Fibroblast of the aortic adventitia (primary cell): ENCODE measurements at regions not wholly inside any gene's neighbourhood (a gene's known extent, or its start where the extent isn't known, plus 50 kb on each side); places are given as distances from the start of the nearest gene placed in this dataset.

Experiments used
- DNase-seq: peaks from one replicate; pipeline ENCODE4 v3.0.0-alpha.2; 2010; ENCODE audit warnings: low read depth
- H3K4me3 ChIP-seq: 2 replicates; pipeline ENCODE4 v1.5.1; 2011; ENCODE audit warnings: low read depth, mild to moderate bottlenecking, control low read depth, low read length, moderate library complexity
- CTCF ChIP-seq: IDR thresholded peaks from 2 replicates; pipeline ENCODE4 v1.5.1; 2011; ENCODE audit warnings: mild to moderate bottlenecking, low read length, control low read depth, inconsistent platforms; ENCODE audit not compliant: insufficient read depth

GRCh38 chr12:60263836-60264493 is 668.1 kb downstream of the SLC16A7 start:
- TF ChIP-seq CTCF: no peak
- no peak overlapping the region for H3K4me3 ChIP-seq
- DNase-seq: no peak

GRCh38 chr12:60265741-60266140 is 669.9 kb downstream of the SLC16A7 start:
- DNase-seq: no peak
- no peak overlapping the region for H3K4me3 ChIP-seq
- no peak for TF ChIP-seq CTCF

GRCh38 chr12:60266381-60266852 is 670.6 kb downstream of the SLC16A7 start:
- no peak for TF ChIP-seq CTCF
- no peak overlapping the region for H3K4me3 ChIP-seq
- peak; percentile 71 for DNase-seq

- H3K4me3 ChIP-seq: no peak overlapping the region
- TF ChIP-seq CTCF: no peak
Observed at GRCh38 chr12:60269611-60270269, 673.9 kb downstream of the SLC16A7 start.

GRCh38 chr12:60271816-60272215 is 676.0 kb downstream of the SLC16A7 start:
- no peak for TF ChIP-seq CTCF
- no peak for DNase-seq
- H3K4me3 ChIP-seq: no peak overlapping the region

More at GRCh38 chr12:60269611-60270269, 673.9 kb downstream of the SLC16A7 start:
- no peak for DNase-seq

- no peak for DNase-seq
- no peak overlapping the region for H3K4me3 ChIP-seq
- no peak for TF ChIP-seq CTCF
Observed at GRCh38 chr12:60278209-60278608, 682.4 kb downstream of the SLC16A7 start.
